ENCODE measurements at regions not wholly inside any gene's neighbourhood (a gene's known extent, or its start where the extent isn't known, plus 50 kb on each side); places are given as distances from the start of the nearest gene placed in this dataset.

DNA sequence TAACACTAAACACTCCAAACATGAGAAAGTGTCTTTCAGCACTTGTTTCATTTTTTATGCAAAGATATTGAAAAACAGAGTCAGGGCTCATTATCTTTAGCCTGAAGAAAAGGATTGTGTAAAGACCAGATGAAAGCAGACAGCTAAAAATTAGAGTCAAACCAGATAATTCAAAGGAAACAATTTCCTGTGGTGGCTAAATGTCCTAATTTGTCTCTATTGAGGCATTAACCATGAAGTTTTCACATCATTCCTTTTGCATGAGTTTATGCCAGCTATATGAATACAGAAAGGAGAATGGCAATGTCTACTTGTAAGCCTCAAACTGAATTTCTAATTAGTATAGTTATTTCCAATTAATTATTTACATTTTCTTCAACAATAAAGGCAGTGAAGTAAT lies 338.5 kb downstream of the FSCB start:
- intact Hi-C loops (cut with DNase I) = no loop called here
- DNase-seq (ENCODE audit: extremely low spot score) = no peak

DNA sequence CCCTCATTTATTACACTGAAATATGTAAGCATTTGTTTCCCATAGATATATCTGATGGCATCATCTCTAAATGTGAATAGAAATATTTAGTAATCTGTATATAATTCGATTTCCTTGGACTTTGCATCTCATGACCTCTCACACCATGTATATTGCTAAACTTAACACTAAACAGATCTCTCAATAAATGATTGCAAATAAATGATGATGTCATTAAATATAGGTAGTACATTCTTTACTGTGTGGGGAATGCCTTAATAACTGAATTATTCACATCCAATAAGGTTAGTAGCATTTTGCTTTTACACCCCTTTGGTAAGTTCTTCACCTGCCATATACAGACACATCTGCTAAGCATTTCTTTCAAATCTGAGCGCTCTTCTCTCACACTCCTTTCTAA lies 340.5 kb downstream of the FSCB start:
- DNase-seq (ENCODE audit: extremely low spot score) = no peak
- no peaks in the 10 kb centered on the region for H3K4me1 ChIP-seq
- no peaks in the 10 kb centered on the region for H3K36me3 ChIP-seq
- H3K4me3 ChIP-seq = no peak overlapping the region
- 84% methylated on average over 2 of the region's 2 CpGs for WGBS
- no peaks in the 10 kb centered on the region for H3K27me3 ChIP-seq
- intact Hi-C loops (cut with DNase I) = no loop called here
- H3K9me3 ChIP-seq = no peaks in the 10 kb centered on the region
- no peak overlapping the region for H3K27ac ChIP-seq (replicated peaks in 1 of 4)
- TF ChIP-seq POLR2A (IDR thresholded peaks at IDR 0.05; ENCODE audit: low read depth) (no peak), EP300 (IDR thresholded peaks at IDR 0.05) (no peak)
- TF ChIP-seq, protein P1, sequence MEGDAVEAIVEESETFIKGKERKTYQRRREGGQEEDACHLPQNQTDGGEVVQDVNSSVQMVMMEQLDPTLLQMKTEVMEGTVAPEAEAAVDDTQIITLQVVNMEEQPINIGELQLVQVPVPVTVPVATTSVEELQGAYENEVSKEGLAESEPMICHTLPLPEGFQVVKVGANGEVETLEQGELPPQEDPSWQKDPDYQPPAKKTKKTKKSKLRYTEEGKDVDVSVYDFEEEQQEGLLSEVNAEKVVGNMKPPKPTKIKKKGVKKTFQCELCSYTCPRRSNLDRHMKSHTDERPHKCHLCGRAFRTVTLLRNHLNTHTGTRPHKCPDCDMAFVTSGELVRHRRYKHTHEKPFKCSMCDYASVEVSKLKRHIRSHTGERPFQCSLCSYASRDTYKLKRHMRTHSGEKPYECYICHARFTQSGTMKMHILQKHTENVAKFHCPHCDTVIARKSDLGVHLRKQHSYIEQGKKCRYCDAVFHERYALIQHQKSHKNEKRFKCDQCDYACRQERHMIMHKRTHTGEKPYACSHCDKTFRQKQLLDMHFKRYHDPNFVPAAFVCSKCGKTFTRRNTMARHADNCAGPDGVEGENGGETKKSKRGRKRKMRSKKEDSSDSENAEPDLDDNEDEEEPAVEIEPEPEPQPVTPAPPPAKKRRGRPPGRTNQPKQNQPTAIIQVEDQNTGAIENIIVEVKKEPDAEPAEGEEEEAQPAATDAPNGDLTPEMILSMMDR (IDR thresholded peaks at IDR 0.05) = no peak

More for the DNA sequence above, 338.5 kb downstream of the FSCB start:
- no peaks in the 10 kb centered on the region for H3K9me3 ChIP-seq
- H3K36me3 ChIP-seq = no peaks in the 10 kb centered on the region
- no peaks in the 10 kb centered on the region for H3K4me1 ChIP-seq
- H3K27me3 ChIP-seq = no peaks in the 10 kb centered on the region
- H3K4me3 ChIP-seq = no peak overlapping the region
- H3K27ac ChIP-seq (replicated peaks in 1 of 4) = no peak overlapping the region
- TF ChIP-seq, protein P1 (IDR thresholded peaks at IDR 0.05) = no peak
- TF ChIP-seq POLR2A (IDR thresholded peaks at IDR 0.05; ENCODE audit: low read depth) (no peak), EP300 (IDR thresholded peaks at IDR 0.05) (no peak), POLR2AphosphoS5 (IDR thresholded peaks at IDR 0.05) (no peak)

- Histone ChIP-seq H3K27ac (replicated peaks in 1 of 4) (no peak overlapping the region), H3K4me3 (no peak overlapping the region), H3K36me3 (no peaks in the 10 kb centered on the region), H3K27me3 (no peaks in the 10 kb centered on the region), H3K9me3 (no peaks in the 10 kb centered on the region), H3K4me1 (no peaks in the 10 kb centered on the region)
- WGBS = 36% methylated on average over 3 of the region's 3 CpGs
- intact Hi-C loops (cut with DNase I) = no loop called here
- no peak for DNase-seq (ENCODE audit: extremely low spot score)
- TF ChIP-seq, protein P1 (IDR thresholded peaks at IDR 0.05) = no peak
- TF ChIP-seq POLR2AphosphoS5 (IDR thresholded peaks at IDR 0.05) (no peak), POLR2A (IDR thresholded peaks at IDR 0.05; ENCODE audit: low read depth) (no peak), EP300 (IDR thresholded peaks at IDR 0.05) (no peak)
These were observed 341.1 kb downstream of the FSCB start for GRCh38 chr14:44165936-44166335.

DNA sequence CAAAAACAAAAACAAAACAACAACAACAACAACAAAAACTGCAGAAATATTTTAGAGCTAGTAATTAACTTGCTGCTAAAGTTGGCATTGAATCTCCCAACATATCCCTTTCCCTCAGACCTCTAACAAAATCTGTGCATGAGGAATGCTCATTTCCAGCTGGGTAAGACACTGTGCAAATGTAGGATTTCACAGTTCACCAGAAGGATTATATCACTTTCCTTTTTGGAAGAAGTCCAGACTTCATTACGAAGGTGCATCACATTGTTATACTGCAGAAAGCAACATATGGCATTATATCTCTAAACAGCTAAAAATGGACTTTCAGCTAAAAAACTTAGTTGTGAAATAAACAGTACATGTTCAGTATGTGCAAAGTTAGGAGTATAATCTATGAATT lies 341.8 kb downstream of the FSCB start:
- WGBS = 33% methylated on average over 1 of the region's 1 CpG
- Histone ChIP-seq H3K4me1 (no peaks in the 10 kb centered on the region), H3K4me3 (no peak overlapping the region)

DNA sequence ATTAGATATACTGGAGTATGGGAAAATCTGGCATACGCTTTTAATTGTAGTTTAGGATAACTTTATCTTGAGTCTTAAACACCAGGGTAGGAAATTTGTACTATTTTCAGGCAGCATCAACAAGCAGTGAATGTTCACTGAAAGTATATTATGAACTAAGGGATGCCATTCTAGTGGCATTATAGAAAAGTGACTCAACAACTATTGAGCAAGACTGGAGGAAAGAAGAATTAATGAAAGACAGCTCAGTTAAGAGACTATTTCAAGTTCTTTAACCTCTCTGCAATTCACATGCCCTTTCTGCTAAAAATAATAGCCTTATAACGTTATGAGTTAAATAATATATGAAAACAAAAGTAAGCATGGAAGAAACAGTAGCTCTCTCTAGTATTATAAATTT lies 343.1 kb downstream of the FSCB start:
- intact Hi-C loops (cut with DNase I) = no loop called here
- TF ChIP-seq POLR2AphosphoS5 (IDR thresholded peaks at IDR 0.05) = no peak
- no peak for TF ChIP-seq POLR2A (IDR thresholded peaks at IDR 0.05; ENCODE audit: low read depth)
- TF ChIP-seq EP300 (IDR thresholded peaks at IDR 0.05) = no peak
- TF ChIP-seq, protein P1 (IDR thresholded peaks at IDR 0.05) = no peak
- H3K9me3 ChIP-seq = no peaks in the 10 kb centered on the region
- no peak overlapping the region for H3K4me3 ChIP-seq
- no peaks in the 10 kb centered on the region for H3K27me3 ChIP-seq
- no peak for DNase-seq (ENCODE audit: extremely low spot score)
- no peaks in the 10 kb centered on the region for H3K36me3 ChIP-seq
- WGBS = 73% methylated on average over 2 of the region's 2 CpGs
- no peaks in the 10 kb centered on the region for H3K4me1 ChIP-seq
- no peak overlapping the region for H3K27ac ChIP-seq (replicated peaks in 1 of 4)

More for the DNA sequence above, 341.8 kb downstream of the FSCB start:
- Histone ChIP-seq H3K36me3 (no peaks in the 10 kb centered on the region), H3K27me3 (no peaks in the 10 kb centered on the region), H3K27ac (replicated peaks in 1 of 4) (no peak overlapping the region), H3K9me3 (no peaks in the 10 kb centered on the region)
- TF ChIP-seq EP300 (IDR thresholded peaks at IDR 0.05) = no peak
- no peak for TF ChIP-seq POLR2AphosphoS5 (IDR thresholded peaks at IDR 0.05)
- intact Hi-C loops (cut with DNase I) = no loop called here
- no peak for DNase-seq (ENCODE audit: extremely low spot score)
